ENCODE measurements at regions not wholly inside any gene's neighbourhood (a gene's known extent, or its start where the extent isn't known, plus 50 kb on each side); places are given as distances from the start of the nearest gene placed in this dataset.

DNA sequence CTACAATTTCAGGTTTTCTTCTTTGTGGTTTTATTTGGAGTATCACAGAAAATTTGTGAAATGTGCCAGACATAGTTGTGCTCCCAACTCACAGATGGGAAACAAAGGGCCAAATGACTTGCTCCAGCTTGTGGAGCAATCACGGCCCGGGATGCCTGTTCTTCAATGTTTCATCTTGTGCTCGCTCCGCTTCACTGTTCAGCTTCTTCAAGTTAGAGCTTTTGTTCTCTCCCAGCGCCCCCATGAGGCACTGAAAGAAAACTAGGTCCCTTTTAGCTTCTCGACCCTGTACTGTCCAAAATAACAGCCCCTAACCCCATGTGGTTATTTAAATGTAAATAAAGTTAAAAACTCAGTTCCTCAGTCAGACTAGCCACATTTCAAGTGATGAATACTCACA is 187.9 kb upstream of the STXBP6 start:
- ATAC-seq (ENCODE audit: low read depth) (peak; percentile 44; the same call in 2 of the 3 replicates), DNase-seq (ENCODE audit: low spot score) (no peak)
- H3K27ac ChIP-seq (ENCODE audit: poor library complexity, severe bottlenecking) = no peak overlapping the region
- H3K27me3 ChIP-seq (ENCODE audit: insufficient read depth, poor library complexity, severe bottlenecking) = no peaks in the 10 kb centered on the region
- H3K36me3 ChIP-seq (ENCODE audit: low read depth) = no peaks in the 10 kb centered on the region
- no peak overlapping the region for H3K4me3 ChIP-seq (ENCODE audit: severe bottlenecking)
- H3K4me1 ChIP-seq (ENCODE audit: insufficient read depth, poor library complexity, severe bottlenecking) = no peaks in the 10 kb centered on the region
- TF ChIP-seq, protein P1, sequence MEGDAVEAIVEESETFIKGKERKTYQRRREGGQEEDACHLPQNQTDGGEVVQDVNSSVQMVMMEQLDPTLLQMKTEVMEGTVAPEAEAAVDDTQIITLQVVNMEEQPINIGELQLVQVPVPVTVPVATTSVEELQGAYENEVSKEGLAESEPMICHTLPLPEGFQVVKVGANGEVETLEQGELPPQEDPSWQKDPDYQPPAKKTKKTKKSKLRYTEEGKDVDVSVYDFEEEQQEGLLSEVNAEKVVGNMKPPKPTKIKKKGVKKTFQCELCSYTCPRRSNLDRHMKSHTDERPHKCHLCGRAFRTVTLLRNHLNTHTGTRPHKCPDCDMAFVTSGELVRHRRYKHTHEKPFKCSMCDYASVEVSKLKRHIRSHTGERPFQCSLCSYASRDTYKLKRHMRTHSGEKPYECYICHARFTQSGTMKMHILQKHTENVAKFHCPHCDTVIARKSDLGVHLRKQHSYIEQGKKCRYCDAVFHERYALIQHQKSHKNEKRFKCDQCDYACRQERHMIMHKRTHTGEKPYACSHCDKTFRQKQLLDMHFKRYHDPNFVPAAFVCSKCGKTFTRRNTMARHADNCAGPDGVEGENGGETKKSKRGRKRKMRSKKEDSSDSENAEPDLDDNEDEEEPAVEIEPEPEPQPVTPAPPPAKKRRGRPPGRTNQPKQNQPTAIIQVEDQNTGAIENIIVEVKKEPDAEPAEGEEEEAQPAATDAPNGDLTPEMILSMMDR (IDR thresholded peaks at IDR 0.05; ENCODE audit: poor library complexity, severe bottlenecking) = peak; percentile 40
- no peaks in the 10 kb centered on the region for H3K9me3 ChIP-seq (ENCODE audit: severe bottlenecking)

DNA sequence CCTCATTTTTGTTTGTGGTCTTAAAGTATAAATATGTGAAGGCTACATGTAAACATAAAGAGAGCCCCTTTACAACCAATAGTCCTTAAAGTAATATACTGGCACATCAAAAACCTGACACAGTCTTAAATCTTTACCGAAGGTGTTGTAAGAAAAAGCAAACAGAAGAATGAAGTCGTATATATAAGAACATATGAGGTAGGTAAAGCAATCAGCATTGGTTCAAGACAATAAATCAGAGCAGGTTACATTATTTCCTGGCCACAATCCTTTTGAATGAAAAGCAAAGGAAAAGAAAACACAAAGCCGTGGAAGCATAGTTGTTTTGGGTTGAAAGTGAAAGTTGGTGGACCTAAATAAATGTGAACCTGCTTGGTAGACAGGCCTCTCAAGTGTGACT is 183.7 kb upstream of the STXBP6 start:
- TF ChIP-seq, protein P1 (IDR thresholded peaks at IDR 0.05; ENCODE audit: poor library complexity, severe bottlenecking) = no peak
- H3K4me3 ChIP-seq (ENCODE audit: severe bottlenecking) = no peak overlapping the region

DNA sequence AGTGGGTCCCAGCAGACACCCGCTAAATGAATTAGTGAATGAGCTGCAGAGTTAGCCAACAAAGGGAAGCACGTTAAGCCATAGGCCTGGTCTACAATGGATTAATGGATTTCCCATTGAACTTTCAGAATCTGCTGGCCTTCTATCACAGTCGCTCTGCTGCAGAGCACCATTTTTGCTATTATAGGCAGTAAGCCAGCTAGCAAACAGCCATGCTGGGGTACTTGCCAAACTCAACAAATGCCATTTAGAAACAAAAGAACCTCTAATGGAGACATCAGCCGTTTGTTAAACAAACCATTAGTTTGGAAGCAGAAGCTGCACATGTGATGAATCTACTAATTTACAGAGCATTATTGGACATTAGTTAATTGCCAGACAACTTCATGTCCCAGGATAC is 181.1 kb upstream of the STXBP6 start:
- Histone ChIP-seq H3K27me3 (ENCODE audit: insufficient read depth, poor library complexity, severe bottlenecking) (peaks cover 3% of the 10 kb centered on the region), H3K4me1 (ENCODE audit: insufficient read depth, poor library complexity, severe bottlenecking) (no peaks in the 10 kb centered on the region), H3K36me3 (ENCODE audit: low read depth) (no peaks in the 10 kb centered on the region), H3K4me3 (ENCODE audit: severe bottlenecking) (no peak overlapping the region), H3K27ac (ENCODE audit: poor library complexity, severe bottlenecking) (no peak overlapping the region), H3K9me3 (ENCODE audit: severe bottlenecking) (no peaks in the 10 kb centered on the region)
- ATAC-seq (ENCODE audit: low read depth) (no peak), DNase-seq (ENCODE audit: low spot score) (no peak)
- TF ChIP-seq, protein P1 (IDR thresholded peaks at IDR 0.05; ENCODE audit: poor library complexity, severe bottlenecking) = no peak

More for the DNA sequence above, 183.7 kb upstream of the STXBP6 start:
- H3K27me3 ChIP-seq (ENCODE audit: insufficient read depth, poor library complexity, severe bottlenecking) = peaks cover 3% of the 10 kb centered on the region
- no peaks in the 10 kb centered on the region for H3K36me3 ChIP-seq (ENCODE audit: low read depth)
- no peaks in the 10 kb centered on the region for H3K4me1 ChIP-seq (ENCODE audit: insufficient read depth, poor library complexity, severe bottlenecking)
- H3K27ac ChIP-seq (ENCODE audit: poor library complexity, severe bottlenecking) = no peak overlapping the region
- no peak for ATAC-seq (ENCODE audit: low read depth)
- DNase-seq (ENCODE audit: low spot score) = no peak
- H3K9me3 ChIP-seq (ENCODE audit: severe bottlenecking) = no peaks in the 10 kb centered on the region

DNA sequence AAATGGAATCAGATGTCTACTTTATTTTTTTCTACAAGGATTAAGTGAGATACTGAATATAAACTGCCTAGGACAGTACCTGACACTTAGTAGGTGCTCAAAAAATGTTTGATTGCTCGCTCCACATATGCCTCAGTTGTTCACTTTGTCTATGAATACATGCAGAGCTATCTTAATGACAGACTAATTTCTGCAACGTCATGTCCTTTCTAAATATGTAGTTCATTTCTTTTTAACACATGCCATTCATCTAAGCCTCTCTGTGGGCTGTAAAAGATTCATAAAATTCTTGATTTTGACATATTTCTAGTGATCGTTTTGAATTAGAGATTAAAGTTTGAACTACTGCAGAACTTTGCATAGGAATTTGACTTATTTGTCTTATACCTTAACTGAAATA is 176.3 kb upstream of the STXBP6 start:
- TF ChIP-seq, protein P1 (IDR thresholded peaks at IDR 0.05; ENCODE audit: poor library complexity, severe bottlenecking) = no peak
- Histone ChIP-seq H3K4me3 (ENCODE audit: severe bottlenecking) (no peak overlapping the region), H3K9me3 (ENCODE audit: severe bottlenecking) (no peaks in the 10 kb centered on the region), H3K27me3 (ENCODE audit: insufficient read depth, poor library complexity, severe bottlenecking) (peaks cover 19% of the 10 kb centered on the region), H3K27ac (ENCODE audit: poor library complexity, severe bottlenecking) (no peak overlapping the region), H3K4me1 (ENCODE audit: insufficient read depth, poor library complexity, severe bottlenecking) (no peaks in the 10 kb centered on the region), H3K36me3 (ENCODE audit: low read depth) (no peaks in the 10 kb centered on the region)
- no peak for DNase-seq (ENCODE audit: low spot score)
- ATAC-seq (ENCODE audit: low read depth) = no peak

DNA sequence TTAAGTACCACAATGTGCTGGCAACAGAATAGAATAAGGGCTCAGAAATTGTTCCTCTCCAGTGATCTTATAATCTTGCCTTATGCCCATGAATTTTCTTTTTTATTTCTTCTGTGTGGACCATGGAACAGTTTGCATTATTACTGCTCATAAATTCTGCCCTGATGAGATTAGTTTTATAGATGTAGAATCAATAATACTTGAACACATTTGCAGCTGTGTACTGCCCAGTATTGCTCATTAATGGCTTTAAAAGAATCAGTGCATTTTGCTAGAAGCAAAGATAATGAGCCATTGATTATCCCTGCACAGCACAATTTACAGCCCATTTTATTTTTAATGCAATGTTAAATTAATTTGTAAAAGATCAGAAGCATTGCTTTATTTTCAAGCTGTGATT is 172.3 kb upstream of the STXBP6 start:
- DNase-seq (ENCODE audit: low spot score) = no peak
- Histone ChIP-seq H3K4me3 (ENCODE audit: severe bottlenecking) (no peak overlapping the region), H3K27ac (ENCODE audit: poor library complexity, severe bottlenecking) (no peak overlapping the region), H3K9me3 (ENCODE audit: severe bottlenecking) (no peaks in the 10 kb centered on the region), H3K4me1 (ENCODE audit: insufficient read depth, poor library complexity, severe bottlenecking) (no peaks in the 10 kb centered on the region), H3K36me3 (ENCODE audit: low read depth) (no peaks in the 10 kb centered on the region), H3K27me3 (ENCODE audit: insufficient read depth, poor library complexity, severe bottlenecking) (peaks cover 41% of the 10 kb centered on the region)
- TF ChIP-seq, protein P1 (IDR thresholded peaks at IDR 0.05; ENCODE audit: poor library complexity, severe bottlenecking) = no peak
- ATAC-seq (ENCODE audit: low read depth) = no peak

Data from RWPE2 (cell line).